ENCODE measurements at regions not wholly inside any gene's neighbourhood (a gene's known extent, or its start where the extent isn't known, plus 50 kb on each side); places are given as distances from the start of the nearest gene placed in this dataset.

- no peak overlapping the region for H3K18ac ChIP-seq (ENCODE audit: insufficient read length, low read depth, low read length)
- no peak overlapping the region for H3K23ac ChIP-seq (ENCODE audit: insufficient read length, low read depth, low read length)
- no peak overlapping the region for H2BK120ac ChIP-seq (ENCODE audit: low read depth, low read length, poor library complexity, severe bottlenecking)
- H3K27me3 Mint-ChIP-seq (ENCODE audit: low read depth), result no peaks in the 10 kb centered on the region
- no peak overlapping the region for H2AK5ac ChIP-seq (ENCODE audit: insufficient read length, low read length)
- H4K91ac ChIP-seq (ENCODE audit: insufficient read length, low read depth, low read length), result no peak overlapping the region
- TF ChIP-seq CTCF (conservative IDR thresholded peaks at IDR 0.05), result no peak
- H3K56ac ChIP-seq (ENCODE audit: insufficient read length, low read depth, low read length), result no peak overlapping the region
- H3K4me3 Mint-ChIP-seq, result peak overlapping the region in 1 of 2 experiments; percentile 58; a peak in 1 of 5 replicates
- H4K20me1 ChIP-seq (ENCODE audit: control insufficient read depth, insufficient read depth, insufficient read length), result no peaks in the 10 kb centered on the region
- H2BK5ac ChIP-seq (ENCODE audit: insufficient read length, low read length), result no peak overlapping the region
- peak overlapping the region; percentile 73 for H3K27ac ChIP-seq (ENCODE audit: insufficient read length, low read depth, low read length)
- H3K4ac ChIP-seq (ENCODE audit: low read depth, low read length), result no peak overlapping the region
- no peaks in the 10 kb centered on the region for H3K23me2 ChIP-seq (ENCODE audit: insufficient read length, low read depth, low read length, poor library complexity, severe bottlenecking)
- H3K4me2 ChIP-seq (ENCODE audit: insufficient read depth, insufficient read length, low read length), result peak overlapping the region; percentile 8
- no peak overlapping the region for H3T11ph ChIP-seq (ENCODE audit: low read length)
- H3K27me3 ChIP-seq (ENCODE audit: insufficient read depth, low read length), result no peaks in the 10 kb centered on the region
- H2BK20ac ChIP-seq (ENCODE audit: low read depth, low read length, poor library complexity, severe bottlenecking), result no peak overlapping the region
- H3K4me1 ChIP-seq (ENCODE audit: insufficient read depth, low read length), result peaks cover 42% of the 10 kb centered on the region
- no peak overlapping the region for H4K5ac ChIP-seq (ENCODE audit: insufficient read length, low read depth, low read length)
- H4K8ac ChIP-seq (replicated peaks; ENCODE audit: insufficient read length, low read depth, low read length), result no peak overlapping the region
- H3K36me3 Mint-ChIP-seq (ENCODE audit: insufficient read depth in 1 of 3, low read depth in 3 of 3), result no peaks in the 10 kb centered on the region
- H3K79me1 ChIP-seq (ENCODE audit: insufficient read depth, low read depth, low read length, poor library complexity, severe bottlenecking), result no peaks in the 10 kb centered on the region
- no peak overlapping the region for H2BK15ac ChIP-seq (ENCODE audit: low read depth, low read length)
- H3K79me2 ChIP-seq (ENCODE audit: insufficient read depth, low read length), result no peaks in the 10 kb centered on the region
- H3K9ac ChIP-seq (ENCODE audit: extremely low read depth, insufficient read length, low read length), result no peak overlapping the region
- H3K14ac ChIP-seq (ENCODE audit: insufficient read depth, low read length), result no peak overlapping the region
- H2AFZ ChIP-seq (ENCODE audit: low read length), result no peak overlapping the region
- peak overlapping the region in 2 of 3 experiments; percentile 82 to 98; a peak in 5 of 7 replicates for H3K27ac Mint-ChIP-seq
- no peaks in the 10 kb centered on the region; a peak in 1 of 5 replicates for H3K9me3 Mint-ChIP-seq
- DNase-seq, result no peak
- H2BK12ac ChIP-seq (ENCODE audit: insufficient read length, low read depth, low read length), result no peak overlapping the region
- no peaks in the 10 kb centered on the region for H3K9me3 ChIP-seq (ENCODE audit: control insufficient read depth, low read depth, low read length)
- H3K4me1 Mint-ChIP-seq, result peaks cover 73 to 83% of the 10 kb centered on the region in 2 experiments
- WGBS (ENCODE audit: extremely low coverage, insufficient read length, low lambda C conversion rate), result no CpG with 5 or more reads among the region's 4 CpGs
These were observed 520.9 kb downstream of the CD83 start for GRCh38 chr6:14638435-14638905.
